ENCODE measurements at regions not wholly inside any gene's neighbourhood (a gene's known extent, or its start where the extent isn't known, plus 50 kb on each side); places are given as distances from the start of the nearest gene placed in this dataset.

- H3K9me3 Mint-ChIP-seq = no peaks in the 10 kb centered on the region
- H3K4me3 Mint-ChIP-seq = no peak overlapping the region
- no peak for TF ChIP-seq CTCF (IDR thresholded peaks at IDR 0.05)
- DNase-seq = no peak
- no peaks in the 10 kb centered on the region for H3K36me3 Mint-ChIP-seq (ENCODE audit: low read depth)
- H3K4me1 Mint-ChIP-seq = peaks cover 85% of the 10 kb centered on the region
- peaks cover 6% of the 10 kb centered on the region for H3K27me3 Mint-ChIP-seq (ENCODE audit: low read depth, poor library complexity)
- H3K27ac Mint-ChIP-seq = no peak overlapping the region
Observed at GRCh38 chr12:123096182-123096581, 54.7 kb downstream of the PITPNM2 start.

DNA sequence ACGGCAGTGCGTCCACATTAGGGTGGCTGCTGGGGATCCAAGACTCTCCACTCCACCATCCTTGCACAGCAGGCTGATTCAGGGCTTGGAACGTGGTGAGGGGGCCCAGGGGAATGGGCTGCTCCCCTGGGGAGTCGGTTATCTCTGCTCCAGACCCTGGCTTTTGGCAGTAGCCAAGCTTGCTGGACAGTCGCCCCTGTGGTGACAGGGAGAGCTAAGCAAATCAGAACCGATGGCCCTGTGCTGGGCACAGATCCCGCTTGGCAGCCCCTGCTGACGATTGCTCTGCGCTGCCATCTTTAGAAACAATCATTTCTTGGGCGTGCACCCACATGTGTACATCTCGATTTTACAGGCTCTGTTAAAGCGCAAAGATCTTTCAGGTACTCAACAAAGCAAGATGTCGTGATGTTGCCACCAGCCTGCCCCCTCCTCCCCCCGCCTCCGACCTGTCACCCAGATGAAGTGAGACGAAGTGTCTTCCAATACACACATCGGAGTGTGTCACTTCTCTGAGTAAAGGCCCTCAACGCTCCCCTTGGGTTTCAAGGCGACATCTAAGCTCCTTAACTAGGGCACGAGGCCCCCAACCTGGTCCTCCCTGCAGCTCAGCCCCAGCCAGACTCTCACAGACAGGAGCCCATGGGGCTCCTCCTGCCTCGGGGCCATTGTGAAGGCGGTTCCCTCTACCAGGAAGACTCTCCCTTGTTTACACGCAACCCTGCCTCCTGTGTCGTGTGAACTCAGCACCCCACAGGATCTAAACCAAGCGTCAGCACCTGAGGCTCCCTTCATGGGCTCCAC, 55.6 kb downstream of the PITPNM2 start:
- H3K36me3 Mint-ChIP-seq (ENCODE audit: low read depth) = no peaks in the 10 kb centered on the region
- DNase-seq = no peak
- peak overlapping the region; percentile 45 for H3K27ac Mint-ChIP-seq
- H3K4me3 Mint-ChIP-seq = peak overlapping the region; percentile 15
- H3K9me3 Mint-ChIP-seq = no peaks in the 10 kb centered on the region
- H3K27me3 Mint-ChIP-seq (ENCODE audit: low read depth, poor library complexity) = peaks cover 6% of the 10 kb centered on the region
- no peak for TF ChIP-seq CTCF (IDR thresholded peaks at IDR 0.05)
- H3K4me1 Mint-ChIP-seq = peaks cover 89% of the 10 kb centered on the region

GRCh38 chr12:123094349-123095077, 56.4 kb downstream of the PITPNM2 start:
- no peak for TF ChIP-seq CTCF (IDR thresholded peaks at IDR 0.05)
- H3K4me3 Mint-ChIP-seq = peak overlapping the region; percentile 15
- no peaks in the 10 kb centered on the region for H3K9me3 Mint-ChIP-seq
- H3K27ac Mint-ChIP-seq = peak overlapping the region; percentile 17
- H3K36me3 Mint-ChIP-seq (ENCODE audit: low read depth) = no peaks in the 10 kb centered on the region
- peaks cover 86% of the 10 kb centered on the region for H3K4me1 Mint-ChIP-seq
- H3K27me3 Mint-ChIP-seq (ENCODE audit: low read depth, poor library complexity) = peaks cover 6% of the 10 kb centered on the region
- DNase-seq = peak; percentile 54

DNA sequence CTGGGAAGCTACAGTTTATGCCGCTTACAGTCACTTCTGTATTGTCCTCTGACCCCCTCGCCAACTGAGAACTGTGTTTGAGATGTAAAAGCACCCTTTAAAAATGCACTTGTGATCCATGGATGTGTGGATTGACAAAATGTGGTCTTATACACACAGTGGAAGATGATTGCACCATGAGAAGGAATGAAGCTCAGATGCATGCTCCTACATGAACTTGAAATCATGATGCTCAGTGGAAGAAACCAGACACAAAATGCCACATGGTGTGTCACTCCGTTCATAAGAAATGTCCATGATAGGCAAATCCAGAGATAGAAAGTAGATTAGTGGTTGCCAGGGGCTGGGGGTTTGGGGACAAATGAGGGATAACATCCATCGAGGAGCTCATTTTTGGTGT, 58.0 kb downstream of the PITPNM2 start:
- no peak for TF ChIP-seq CTCF (IDR thresholded peaks at IDR 0.05)
- Mint-ChIP-seq H3K36me3 (ENCODE audit: low read depth) (no peaks in the 10 kb centered on the region), H3K4me3 (no peak overlapping the region), H3K4me1 (peaks cover 86% of the 10 kb centered on the region), H3K27ac (peak overlapping the region; percentile 9), H3K9me3 (no peaks in the 10 kb centered on the region), H3K27me3 (ENCODE audit: low read depth, poor library complexity) (peaks cover 6% of the 10 kb centered on the region)
- no peak for DNase-seq

DNA sequence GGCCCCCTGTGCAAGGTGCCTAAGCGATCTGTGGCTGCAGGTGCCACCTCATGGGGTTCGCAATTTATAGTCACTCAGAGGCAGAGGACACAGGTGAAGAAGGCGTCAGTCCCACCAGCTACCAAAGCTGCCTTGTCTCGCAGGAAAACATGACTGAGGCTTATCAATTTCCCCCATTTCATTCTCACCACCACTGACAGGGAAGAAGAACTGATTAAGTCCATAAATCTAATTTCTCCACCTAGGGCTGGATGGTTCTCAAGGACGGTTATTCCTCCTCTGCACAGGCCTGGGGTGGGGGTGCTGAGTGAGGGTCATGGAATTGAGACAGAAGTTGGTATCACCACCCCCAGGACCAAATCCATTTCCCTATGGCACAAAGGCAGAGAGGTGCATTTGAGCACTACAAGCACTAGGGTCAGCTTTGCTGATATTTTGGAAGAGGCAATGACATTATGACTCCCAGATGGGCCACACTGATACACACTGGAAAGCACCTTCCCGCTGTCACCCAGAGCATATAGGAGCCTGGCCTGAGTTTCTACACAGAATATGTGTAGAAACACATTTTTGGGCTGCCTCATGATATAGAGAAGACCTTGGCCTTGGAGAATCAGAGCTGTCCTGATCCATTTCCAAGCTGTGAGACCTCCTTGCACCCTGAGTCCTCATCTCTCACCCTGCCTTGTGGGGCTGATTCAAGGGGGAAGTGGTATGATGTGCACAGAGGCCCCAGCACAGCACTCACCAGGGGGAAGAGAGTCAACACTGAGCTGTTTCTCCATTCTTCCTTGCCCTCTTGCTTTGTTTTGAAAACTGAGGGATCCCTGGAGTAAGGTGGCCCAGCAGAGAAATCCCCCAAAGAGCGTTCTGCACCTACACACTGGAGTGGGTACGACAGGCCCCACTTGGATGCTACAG, 59.4 kb downstream of the PITPNM2 start:
- DNase-seq = no peak
- Mint-ChIP-seq H3K27me3 (ENCODE audit: low read depth, poor library complexity) (peaks cover 6% of the 10 kb centered on the region), H3K4me3 (no peak overlapping the region), H3K36me3 (ENCODE audit: low read depth) (no peaks in the 10 kb centered on the region), H3K4me1 (peaks cover 78% of the 10 kb centered on the region), H3K9me3 (no peaks in the 10 kb centered on the region), H3K27ac (peak overlapping the region; percentile 48)
- TF ChIP-seq CTCF (IDR thresholded peaks at IDR 0.05) = no peak

Measured in nephron progenitor cell (in vitro differentiated cells).